ENCODE measurements at regions not wholly inside any gene's neighbourhood (a gene's known extent, or its start where the extent isn't known, plus 50 kb on each side); places are given as distances from the start of the nearest gene placed in this dataset.

GRCh38 chr5:175162036-175162435, 281.9 kb downstream of the DRD1 start:
- TF ChIP-seq CTCF (IDR thresholded peaks at IDR 0.05) (no peak), POLR2A (IDR thresholded peaks at IDR 0.05) (no peak)

All from lower leg skin (tissue), 3 donors.